Smooth muscle cell (in vitro differentiated cells): ENCODE measurements at regions not wholly inside any gene's neighbourhood (a gene's known extent, or its start where the extent isn't known, plus 50 kb on each side); places are given as distances from the start of the nearest gene placed in this dataset.

Experiments
- DNase-seq: peaks from one replicate; lab custom pipeline; 2025; ENCODE audit not compliant: unreplicated experiment; lab: John Stamatoyannopoulos, UW
- H2AFZ ChIP-seq: fragments of 200-600 bp; sonication (generic); 2 replicates; pipeline ENCODE4 v1.6.0; 2016; ENCODE audit warnings: antibody characterized with exemption, low read depth, mild to moderate bottlenecking
- H3F3A ChIP-seq: fragments of 200-600 bp; sonication (generic); 2 replicates; pipeline ENCODE4 v1.6.0; 2017; ENCODE audit warnings: antibody characterized with exemption, low read depth
- H3K27ac ChIP-seq: fragments of 200-600 bp; sonication (generic); 2 replicates; pipeline ENCODE4 v1.5.1; 2016; ENCODE audit warnings: low read depth, mild to moderate bottlenecking
- H3K27me3 ChIP-seq: fragments of 200-600 bp; sonication (generic); 2 replicates; pipeline ENCODE4 v1.6.1; 2016; ENCODE audit warnings: low read depth, mild to moderate bottlenecking
- H3K36me3 ChIP-seq: fragments of 200-600 bp; sonication (generic); 2 replicates; pipeline ENCODE4 v1.5.1; 2016; ENCODE audit warnings: low read depth
- H3K4me1 ChIP-seq: fragments of 200-600 bp; sonication (generic); 2 replicates; pipeline ENCODE4 v1.5.1; 2016; ENCODE audit warnings: low read depth
- H3K4me2 ChIP-seq: fragments of 200-600 bp; sonication (generic); 2 replicates; pipeline ENCODE4 v1.6.0; 2016; ENCODE audit warnings: mild to moderate bottlenecking
- H3K4me3 ChIP-seq: fragments of 200-600 bp; sonication (generic); 2 replicates; pipeline ENCODE4 v1.5.1; 2016; ENCODE audit warnings: mild to moderate bottlenecking
- H3K79me2 ChIP-seq: fragments of 200-600 bp; sonication (generic); 2 replicates; pipeline ENCODE4 v1.6.0; 2016; ENCODE audit warnings: low read depth, mild to moderate bottlenecking
- H3K9ac ChIP-seq: fragments of 200-600 bp; sonication (generic); 2 replicates; pipeline ENCODE4 v1.6.0; 2016; ENCODE audit warnings: low read depth
- H3K9me3 ChIP-seq: fragments of 200-600 bp; sonication (generic); replicated peaks from 2 replicates; pipeline ENCODE4 v1.5.1; 2016; ENCODE audit warnings: low read depth
- H4K20me1 ChIP-seq: fragments of 200-600 bp; sonication (generic); 2 replicates; pipeline ENCODE4 v1.6.0; 2016; ENCODE audit warnings: low read depth
- WGBS: methylation state at CpG from one replicate; pipeline ENCODE4 v1.1.7; 2016; ENCODE audit warnings: low lambda C conversion rate; 5-methylcytosine and 5-hydroxymethylcytosine counted together
- TF ChIP-seq, protein P1 (sequence below): fragments of 200-600 bp; sonication (generic); IDR thresholded peaks from 2 replicates; pipeline ENCODE4 v1.5.1; 2017; ENCODE audit warnings: borderline replicate concordance, mild to moderate bottlenecking, antibody characterized with exemption; ENCODE audit not compliant: insufficient read depth, poor library complexity, severe bottlenecking

GRCh38 chr13:34164582-34164981 lies 346.6 kb downstream of the RFC3 start:
- Histone ChIP-seq H3K4me2 (no peak overlapping the region), H3K27me3 (no peaks in the 10 kb centered on the region), H3K9ac (no peak overlapping the region), H3F3A (peaks cover 12% of the 10 kb centered on the region), H3K4me3 (no peak overlapping the region), H3K9me3 (no peaks in the 10 kb centered on the region), H3K79me2 (no peaks in the 10 kb centered on the region), H4K20me1 (no peaks in the 10 kb centered on the region), H2AFZ (no peak overlapping the region), H3K36me3 (no peaks in the 10 kb centered on the region), H3K4me1 (peaks cover 29% of the 10 kb centered on the region), H3K27ac (no peak overlapping the region)
- WGBS, result 66% methylated on average over 6 of the region's 6 CpGs
- DNase-seq, result no peak
- TF ChIP-seq, protein P1, sequence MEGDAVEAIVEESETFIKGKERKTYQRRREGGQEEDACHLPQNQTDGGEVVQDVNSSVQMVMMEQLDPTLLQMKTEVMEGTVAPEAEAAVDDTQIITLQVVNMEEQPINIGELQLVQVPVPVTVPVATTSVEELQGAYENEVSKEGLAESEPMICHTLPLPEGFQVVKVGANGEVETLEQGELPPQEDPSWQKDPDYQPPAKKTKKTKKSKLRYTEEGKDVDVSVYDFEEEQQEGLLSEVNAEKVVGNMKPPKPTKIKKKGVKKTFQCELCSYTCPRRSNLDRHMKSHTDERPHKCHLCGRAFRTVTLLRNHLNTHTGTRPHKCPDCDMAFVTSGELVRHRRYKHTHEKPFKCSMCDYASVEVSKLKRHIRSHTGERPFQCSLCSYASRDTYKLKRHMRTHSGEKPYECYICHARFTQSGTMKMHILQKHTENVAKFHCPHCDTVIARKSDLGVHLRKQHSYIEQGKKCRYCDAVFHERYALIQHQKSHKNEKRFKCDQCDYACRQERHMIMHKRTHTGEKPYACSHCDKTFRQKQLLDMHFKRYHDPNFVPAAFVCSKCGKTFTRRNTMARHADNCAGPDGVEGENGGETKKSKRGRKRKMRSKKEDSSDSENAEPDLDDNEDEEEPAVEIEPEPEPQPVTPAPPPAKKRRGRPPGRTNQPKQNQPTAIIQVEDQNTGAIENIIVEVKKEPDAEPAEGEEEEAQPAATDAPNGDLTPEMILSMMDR, result no peak

DNA sequence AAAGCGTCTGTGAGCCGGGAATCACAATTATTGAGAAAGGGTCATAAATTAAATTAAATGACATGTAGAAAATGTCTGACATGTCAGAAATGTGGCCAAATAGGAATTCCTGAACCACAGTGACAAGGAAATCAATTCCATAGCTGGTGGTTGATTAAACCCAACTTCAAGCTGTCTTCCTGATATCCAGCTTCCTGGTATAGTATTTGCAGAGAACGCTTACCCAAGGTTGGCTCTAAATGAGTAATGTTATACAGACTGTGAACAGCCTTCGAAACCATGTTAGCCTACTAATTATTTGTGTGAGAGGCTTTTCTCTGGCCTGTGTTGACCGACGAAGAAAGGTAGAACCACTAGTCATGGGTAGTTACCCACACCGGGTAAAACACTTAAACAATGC lies 347.2 kb downstream of the RFC3 start:
- DNase-seq, result no peak
- WGBS, result 89% methylated on average over 7 of the region's 7 CpGs
- H3K79me2 ChIP-seq, result no peaks in the 10 kb centered on the region
- TF ChIP-seq, protein P1, result no peak
- H3K9ac ChIP-seq, result no peak overlapping the region
- no peak overlapping the region for H3K27ac ChIP-seq
- no peaks in the 10 kb centered on the region for H4K20me1 ChIP-seq
- no peaks in the 10 kb centered on the region for H3K27me3 ChIP-seq
- H3F3A ChIP-seq, result peaks cover 12% of the 10 kb centered on the region
- H2AFZ ChIP-seq, result no peak overlapping the region
- H3K4me1 ChIP-seq, result peaks cover 29% of the 10 kb centered on the region
- no peak overlapping the region for H3K4me3 ChIP-seq
- no peak overlapping the region for H3K4me2 ChIP-seq
- H3K36me3 ChIP-seq, result no peaks in the 10 kb centered on the region
- no peaks in the 10 kb centered on the region for H3K9me3 ChIP-seq

- Histone ChIP-seq H3K4me2 (no peak overlapping the region), H3K36me3 (no peaks in the 10 kb centered on the region), H3K4me3 (no peak overlapping the region), H3F3A (peaks cover 8% of the 10 kb centered on the region), H3K9ac (no peak overlapping the region), H2AFZ (no peak overlapping the region), H4K20me1 (no peaks in the 10 kb centered on the region), H3K27ac (no peak overlapping the region), H3K4me1 (peaks cover 22% of the 10 kb centered on the region), H3K27me3 (no peaks in the 10 kb centered on the region), H3K9me3 (no peaks in the 10 kb centered on the region), H3K79me2 (no peaks in the 10 kb centered on the region)
- TF ChIP-seq, protein P1, result no peak
- no peak for DNase-seq
- 74% methylated on average over 2 of the region's 2 CpGs for WGBS
Measured at GRCh38 chr13:34166406-34166805, 348.5 kb downstream of the RFC3 start.

- no peak overlapping the region for H3K4me2 ChIP-seq
- H3K4me1 ChIP-seq, result peaks cover 13% of the 10 kb centered on the region
- no peaks in the 10 kb centered on the region for H4K20me1 ChIP-seq
- H3K27me3 ChIP-seq, result no peaks in the 10 kb centered on the region
- H3F3A ChIP-seq, result peaks cover 8% of the 10 kb centered on the region
- H3K9ac ChIP-seq, result no peak overlapping the region
- H3K9me3 ChIP-seq, result no peaks in the 10 kb centered on the region
- no peak overlapping the region for H3K4me3 ChIP-seq
- no peak overlapping the region for H3K27ac ChIP-seq
- TF ChIP-seq, protein P1, result no peak
- H3K36me3 ChIP-seq, result no peaks in the 10 kb centered on the region
- WGBS, result 58% methylated on average over 2 of the region's 2 CpGs
- H2AFZ ChIP-seq, result no peak overlapping the region
- no peaks in the 10 kb centered on the region for H3K79me2 ChIP-seq
- no peak for DNase-seq
Measured at GRCh38 chr13:34167347-34167746, 349.4 kb downstream of the RFC3 start.
